GM23248 (cell line): ENCODE measurements at regions not wholly inside any gene's neighbourhood (a gene's known extent, or its start where the extent isn't known, plus 50 kb on each side); places are given as distances from the start of the nearest gene placed in this dataset.

ENCODE experiments used
- DNase-seq: peaks from one replicate; pipeline ENCODE4 v3.0.0-alpha.2; 2015
- H2AFZ ChIP-seq: fragments of 200-600 bp; sonication (generic); 2 replicates; pipeline ENCODE4 v1.6.1; 2016; ENCODE audit warnings: antibody characterized with exemption
- H3F3A ChIP-seq: fragments of 200-600 bp; sonication (generic); 2 replicates; pipeline ENCODE4 v1.6.1; 2016; ENCODE audit warnings: mild to moderate bottlenecking, antibody characterized with exemption, mixed run types; ENCODE audit not compliant: insufficient read depth
- H3K27ac ChIP-seq: fragments of 200-600 bp; sonication (generic); 2 replicates; pipeline ENCODE4 v1.5.1; 2016; ENCODE audit warnings: mild to moderate bottlenecking
- H3K27me3 ChIP-seq: fragments of 200-600 bp; sonication (generic); replicated peaks from 2 replicates; pipeline ENCODE4 v1.6.1; 2016; ENCODE audit warnings: mild to moderate bottlenecking; ENCODE audit not compliant: insufficient read depth
- H3K36me3 ChIP-seq: fragments of 200-600 bp; sonication (generic); 2 replicates; pipeline ENCODE4 v1.6.1; 2016; ENCODE audit warnings: low read depth, mild to moderate bottlenecking
- H3K4me1 ChIP-seq: fragments of 200-600 bp; sonication (generic); 2 replicates; pipeline ENCODE4 v1.6.1; 2016; ENCODE audit warnings: mild to moderate bottlenecking; ENCODE audit not compliant: insufficient read depth
- H3K4me2 ChIP-seq: fragments of 200-600 bp; sonication (generic); one replicate; pipeline ENCODE4 v1.6.1; 2016; ENCODE audit warnings: mild to moderate bottlenecking; ENCODE audit not compliant: unreplicated experiment
- H3K4me3 ChIP-seq: fragments of 200-600 bp; sonication (generic); 2 replicates; pipeline ENCODE4 v1.5.1; 2016; ENCODE audit warnings: mild to moderate bottlenecking
- H3K79me2 ChIP-seq: fragments of 200-600 bp; sonication (generic); 2 replicates; pipeline ENCODE4 v1.6.1; 2016; ENCODE audit warnings: mild to moderate bottlenecking; ENCODE audit not compliant: insufficient read depth
- H3K9ac ChIP-seq: fragments of 200-600 bp; sonication (generic); 2 replicates; pipeline ENCODE4 v1.6.1; 2016; ENCODE audit warnings: mild to moderate bottlenecking
- H3K9me2 ChIP-seq: fragments of 200-600 bp; sonication (generic); 2 replicates; pipeline ENCODE4 v1.6.1; 2016; ENCODE audit warnings: mixed run types, mild to moderate bottlenecking, moderate library complexity; ENCODE audit not compliant: insufficient read depth
- H3K9me3 ChIP-seq: fragments of 200-600 bp; sonication (generic); one replicate; pipeline ENCODE4 v1.6.1; 2017; ENCODE audit warnings: low read depth
- H4K20me1 ChIP-seq: fragments of 200-600 bp; sonication (generic); 2 replicates; pipeline ENCODE4 v1.6.0; 2016; ENCODE audit not compliant: insufficient read depth
- EZH2 ChIP-seq: fragments of 200-600 bp; sonication (generic); IDR thresholded peaks from 2 replicates; pipeline ENCODE4 v1.6.1; 2018; ENCODE audit warnings: antibody characterized with exemption, mild to moderate bottlenecking; ENCODE audit not compliant: insufficient read depth, poor library complexity, severe bottlenecking
- EZH2phosphoT487 ChIP-seq: fragments of 200-600 bp; sonication (generic); IDR thresholded peaks from 2 replicates; pipeline ENCODE4 v1.6.1; 2018; ENCODE audit warnings: antibody characterized with exemption, moderate library complexity, mild to moderate bottlenecking, low read depth; ENCODE audit not compliant: insufficient read depth
- WGBS, 2 experiments: methylation state at CpG; one replicate each; pipeline ENCODE4 v1.1.6; 2015 to 2017; ENCODE audit warnings: low lambda C conversion rate in 2 of 2, low coverage in 1 of 2; ENCODE audit errors: missing lambda C conversion rate in 2 of 2; 5-methylcytosine and 5-hydroxymethylcytosine counted together
- in situ Hi-C: fragments of 300-500 bp; cut with MboI; formaldehyde crosslinking; loops from 2 replicates; pipeline ENCODE4 v1.15.0; 2020

DNA sequence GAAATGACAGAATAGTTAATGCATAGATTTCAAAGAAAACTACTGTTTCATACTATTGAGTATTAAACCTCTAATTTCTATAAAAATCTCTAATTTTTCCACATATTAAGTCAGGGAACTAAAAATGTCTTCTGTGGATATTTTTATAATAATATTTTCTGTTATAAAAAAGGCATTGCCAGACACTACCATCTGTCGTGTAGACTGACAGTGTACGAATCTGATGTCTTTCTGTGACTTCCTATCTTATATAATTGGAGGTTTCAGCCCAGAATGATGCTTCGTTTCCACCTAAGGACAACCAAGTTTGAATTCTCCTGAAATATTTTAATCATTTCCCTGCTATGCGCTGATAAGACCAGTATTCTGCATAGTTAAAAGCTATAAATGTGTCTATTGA lies 456.6 kb upstream of the ARRDC3 start:
- TF ChIP-seq EZH2phosphoT487 (no peak), EZH2 (no peak)
- no peak overlapping the region for H3K9ac ChIP-seq
- no peak for DNase-seq
- no peak overlapping the region for H3K4me2 ChIP-seq
- no peaks in the 10 kb centered on the region for H3K79me2 ChIP-seq
- H3K27ac ChIP-seq = no peak overlapping the region
- H3K9me2 ChIP-seq = no peaks in the 10 kb centered on the region
- in situ Hi-C loops = no loop called here
- H2AFZ ChIP-seq = no peak overlapping the region
- no peaks in the 10 kb centered on the region for H3K36me3 ChIP-seq
- no peaks in the 10 kb centered on the region for H3F3A ChIP-seq
- no peaks in the 10 kb centered on the region for H3K9me3 ChIP-seq
- H4K20me1 ChIP-seq = no peaks in the 10 kb centered on the region
- 40 to 44% methylated on average over 4 of the region's 4 CpGs for WGBS, 2 experiments
- H3K4me1 ChIP-seq = no peaks in the 10 kb centered on the region
- H3K27me3 ChIP-seq = 0 out of 2 replicates have a peak, but pooled peaks cover 2% of the 10 kb centered on the region
- H3K4me3 ChIP-seq = no peak overlapping the region

DNA sequence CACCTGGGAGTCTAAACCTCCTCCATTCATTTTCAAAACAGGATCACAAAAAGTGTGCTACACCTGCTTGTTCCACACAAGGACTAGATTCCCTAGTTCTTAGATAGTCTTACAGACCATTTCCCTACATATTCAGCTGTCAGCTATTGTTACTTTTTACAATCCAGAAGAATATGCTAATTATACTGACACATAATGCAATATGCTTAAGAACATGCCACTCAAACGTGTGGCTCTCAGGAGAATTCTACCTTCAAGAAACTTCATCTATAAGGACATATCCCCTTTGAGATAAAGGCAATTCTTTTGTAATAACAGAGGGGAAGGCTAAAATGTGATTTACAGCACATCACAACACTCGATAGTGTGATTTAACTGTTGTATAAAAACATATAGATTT lies 456.1 kb upstream of the ARRDC3 start:
- Histone ChIP-seq H3K36me3 (no peaks in the 10 kb centered on the region), H2AFZ (no peak overlapping the region), H3K79me2 (no peaks in the 10 kb centered on the region), H4K20me1 (no peaks in the 10 kb centered on the region), H3K9ac (no peak overlapping the region), H3K27me3 (0 out of 2 replicates have a peak, but pooled peaks cover 2% of the 10 kb centered on the region), H3K4me3 (no peak overlapping the region), H3K27ac (no peak overlapping the region), H3F3A (no peaks in the 10 kb centered on the region), H3K4me2 (no peak overlapping the region), H3K9me3 (no peaks in the 10 kb centered on the region), H3K9me2 (no peaks in the 10 kb centered on the region), H3K4me1 (no peaks in the 10 kb centered on the region)
- DNase-seq = no peak
- in situ Hi-C loops = no loop called here
- 12 to 15% methylated on average over 2 of the region's 2 CpGs for WGBS, 2 experiments
- TF ChIP-seq EZH2 (no peak), EZH2phosphoT487 (no peak)

DNA sequence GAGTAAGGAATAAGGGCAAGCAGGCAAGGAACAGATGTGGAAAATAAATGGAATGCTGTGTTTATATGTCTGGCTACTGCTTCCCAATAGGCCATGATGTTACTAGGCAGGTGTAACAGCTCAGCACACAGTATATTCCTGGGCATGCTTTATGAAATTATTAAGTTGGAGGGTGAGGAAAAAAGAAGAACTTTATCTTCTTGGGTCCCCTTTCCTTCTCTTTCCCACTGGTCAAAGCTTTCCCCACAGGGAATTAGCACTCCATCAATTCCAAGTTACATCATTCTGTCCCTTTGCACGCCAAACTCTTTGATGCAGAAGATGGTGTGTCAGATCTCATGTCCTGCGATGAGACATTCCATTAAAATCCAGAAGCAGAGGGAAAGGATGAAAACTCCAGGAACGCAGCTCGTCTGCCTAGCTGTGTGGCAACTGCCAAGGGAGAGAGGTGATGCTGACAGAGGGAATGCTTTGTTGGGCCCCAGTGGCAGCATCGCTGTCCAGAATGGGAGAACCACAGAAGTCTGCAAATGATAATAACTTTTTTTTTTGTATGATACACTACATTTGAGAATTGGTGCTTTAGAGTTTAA lies 447.3 kb upstream of the ARRDC3 start:
- Histone ChIP-seq H3K4me3 (no peak overlapping the region), H2AFZ (no peak overlapping the region), H3K4me2 (no peak overlapping the region), H3K4me1 (no peaks in the 10 kb centered on the region), H3K9me2 (no peaks in the 10 kb centered on the region), H3K36me3 (no peaks in the 10 kb centered on the region), H3K79me2 (no peaks in the 10 kb centered on the region), H4K20me1 (no peaks in the 10 kb centered on the region), H3F3A (no peaks in the 10 kb centered on the region), H3K9me3 (no peaks in the 10 kb centered on the region), H3K9ac (no peak overlapping the region), H3K27ac (no peak overlapping the region), H3K27me3 (no peaks in the 10 kb centered on the region)
- 4 to 7% methylated on average over 5 of the region's 5 CpGs for WGBS, 2 experiments
- in situ Hi-C loops = no loop called here
- TF ChIP-seq EZH2 = no peak
- no peak for TF ChIP-seq EZH2phosphoT487
- DNase-seq = peak; percentile 0

DNA sequence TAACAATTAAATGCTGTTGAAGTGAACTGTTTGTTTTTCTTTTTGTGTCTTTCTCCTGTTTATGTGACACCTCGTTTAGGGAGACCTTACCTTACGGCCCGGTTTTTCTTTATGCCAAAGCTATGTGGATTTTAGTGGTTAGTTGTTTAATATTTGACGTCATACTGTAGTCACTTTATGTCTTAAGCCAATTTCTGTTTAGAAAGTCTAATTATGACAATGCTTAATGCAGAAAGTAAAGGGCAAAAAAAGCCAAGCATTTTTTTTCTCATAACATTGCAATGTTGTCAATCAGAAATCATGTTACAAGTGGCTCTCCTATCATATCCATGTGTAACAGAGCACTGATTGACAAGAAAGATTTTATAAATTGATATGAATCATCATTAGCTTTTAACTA lies 442.5 kb upstream of the ARRDC3 start:
- Histone ChIP-seq H3K9ac (no peak overlapping the region), H3K9me3 (no peaks in the 10 kb centered on the region), H3K27ac (no peak overlapping the region), H2AFZ (no peak overlapping the region), H3F3A (no peaks in the 10 kb centered on the region), H3K9me2 (no peaks in the 10 kb centered on the region), H3K4me3 (no peak overlapping the region), H3K79me2 (no peaks in the 10 kb centered on the region), H3K4me1 (no peaks in the 10 kb centered on the region), H4K20me1 (no peaks in the 10 kb centered on the region), H3K4me2 (no peak overlapping the region), H3K27me3 (no peaks in the 10 kb centered on the region), H3K36me3 (no peaks in the 10 kb centered on the region)
- DNase-seq = no peak
- TF ChIP-seq EZH2 (no peak), EZH2phosphoT487 (no peak)
- WGBS, 2 experiments = 47 to 49% methylated on average over 4 of the region's 4 CpGs
- in situ Hi-C loops = no loop called here

DNA sequence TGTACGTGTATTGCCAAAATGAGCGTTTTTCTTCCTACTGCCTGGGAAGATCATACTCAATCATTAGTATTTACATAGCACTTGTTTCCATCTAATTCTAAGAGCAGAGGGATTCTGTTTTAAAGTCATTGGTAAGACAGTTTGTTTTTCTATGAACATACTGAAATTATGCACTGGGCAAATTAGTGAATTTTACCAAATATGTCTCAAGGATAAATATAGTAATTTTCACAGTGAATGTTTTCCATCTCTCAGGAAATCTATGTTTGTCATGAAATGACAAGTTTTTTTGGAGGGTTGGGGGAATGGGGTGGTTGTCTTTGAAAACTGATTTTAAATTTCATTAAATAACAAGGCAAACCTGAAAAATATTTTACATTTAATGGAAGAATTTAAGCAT lies 441.3 kb upstream of the ARRDC3 start:
- WGBS, 2 experiments = 64 to 74% methylated on average over 2 of the region's 2 CpGs
- Histone ChIP-seq H3K9ac (no peak overlapping the region), H3K4me3 (no peak overlapping the region), H3K9me2 (no peaks in the 10 kb centered on the region), H3F3A (no peaks in the 10 kb centered on the region), H3K4me1 (no peaks in the 10 kb centered on the region), H3K9me3 (no peaks in the 10 kb centered on the region), H3K79me2 (no peaks in the 10 kb centered on the region), H3K27ac (no peak overlapping the region), H2AFZ (no peak overlapping the region), H3K4me2 (no peak overlapping the region), H3K27me3 (no peaks in the 10 kb centered on the region), H3K36me3 (no peaks in the 10 kb centered on the region), H4K20me1 (no peaks in the 10 kb centered on the region)
- no peak for DNase-seq
- in situ Hi-C loops = no loop called here
- TF ChIP-seq EZH2phosphoT487 = no peak
- TF ChIP-seq EZH2 = no peak
